ENCODE measurements at regions not wholly inside any gene's neighbourhood (a gene's known extent, or its start where the extent isn't known, plus 50 kb on each side); places are given as distances from the start of the nearest gene placed in this dataset.
"Not testable (repeated sequence)": the region's sequence is repeated elsewhere in the genome, so short reads cannot be mapped to it uniquely, and the experiment has no call there.

DNA sequence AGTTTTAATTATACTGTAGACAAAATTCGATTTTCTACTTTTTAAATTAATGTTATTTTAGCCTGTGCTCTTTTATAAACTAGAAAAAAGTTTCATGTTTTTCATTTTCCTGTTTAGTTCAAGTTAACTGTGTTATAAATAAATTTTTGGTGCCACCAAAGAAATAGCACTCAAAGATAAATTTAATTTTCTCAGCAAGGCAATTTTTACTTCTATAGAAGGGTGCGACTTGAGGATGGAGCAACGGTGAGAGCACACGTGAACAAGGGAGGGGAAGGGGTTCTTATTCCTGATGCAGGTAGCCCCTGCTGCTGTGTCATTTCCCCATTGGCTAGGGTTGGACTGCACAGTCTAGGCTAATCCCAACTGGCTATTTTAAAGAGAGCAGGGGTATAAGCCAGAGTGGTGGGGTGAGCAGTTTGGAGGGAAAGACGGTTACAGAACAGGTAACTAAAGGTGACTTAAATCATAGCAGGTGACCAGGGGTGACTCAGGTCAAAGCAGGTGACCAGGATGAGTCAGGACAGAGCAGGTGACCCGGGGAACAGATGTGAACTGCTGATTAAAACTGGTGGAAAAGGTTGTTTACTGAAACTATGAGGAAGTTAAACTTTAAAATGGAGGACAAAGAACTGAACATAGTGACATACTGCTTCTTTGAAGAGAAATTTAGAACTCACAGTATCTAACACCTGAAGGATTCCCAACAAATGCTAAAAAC is 104.6 kb upstream of the GPBP1 start:
- no peak for DNase-seq

DNA sequence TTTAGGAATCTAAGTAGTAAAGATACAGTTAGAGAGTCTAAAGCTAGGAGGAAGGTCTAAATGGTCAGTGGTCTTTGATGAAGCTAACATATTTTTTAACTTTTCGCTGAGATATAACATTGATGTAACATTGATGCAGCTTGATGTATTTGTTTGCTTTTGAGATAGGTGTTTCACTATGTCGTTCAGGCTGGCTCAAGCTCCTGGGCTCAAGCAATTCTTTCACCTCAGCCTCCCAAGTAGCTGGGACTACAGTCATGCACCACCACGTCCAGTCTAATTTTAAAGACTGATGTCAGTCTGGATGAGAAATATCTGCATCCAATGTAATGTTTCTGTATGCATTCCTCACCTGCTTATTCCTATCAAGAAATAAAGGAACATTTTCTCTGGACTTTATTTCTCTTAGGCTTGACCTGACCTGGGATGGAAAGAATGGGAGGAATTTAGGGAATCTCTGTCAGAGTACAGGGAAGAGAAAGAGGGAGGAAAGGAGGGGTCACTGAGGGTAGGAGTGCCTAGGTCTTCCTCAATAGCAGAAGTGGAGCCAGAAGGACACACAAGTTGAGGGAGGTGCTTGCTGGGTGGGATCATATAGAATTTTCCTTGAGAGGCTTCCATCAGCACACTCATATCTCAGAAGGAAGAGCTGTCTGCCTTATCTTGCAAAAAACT is 101.5 kb upstream of the GPBP1 start:
- no peak for DNase-seq

DNA sequence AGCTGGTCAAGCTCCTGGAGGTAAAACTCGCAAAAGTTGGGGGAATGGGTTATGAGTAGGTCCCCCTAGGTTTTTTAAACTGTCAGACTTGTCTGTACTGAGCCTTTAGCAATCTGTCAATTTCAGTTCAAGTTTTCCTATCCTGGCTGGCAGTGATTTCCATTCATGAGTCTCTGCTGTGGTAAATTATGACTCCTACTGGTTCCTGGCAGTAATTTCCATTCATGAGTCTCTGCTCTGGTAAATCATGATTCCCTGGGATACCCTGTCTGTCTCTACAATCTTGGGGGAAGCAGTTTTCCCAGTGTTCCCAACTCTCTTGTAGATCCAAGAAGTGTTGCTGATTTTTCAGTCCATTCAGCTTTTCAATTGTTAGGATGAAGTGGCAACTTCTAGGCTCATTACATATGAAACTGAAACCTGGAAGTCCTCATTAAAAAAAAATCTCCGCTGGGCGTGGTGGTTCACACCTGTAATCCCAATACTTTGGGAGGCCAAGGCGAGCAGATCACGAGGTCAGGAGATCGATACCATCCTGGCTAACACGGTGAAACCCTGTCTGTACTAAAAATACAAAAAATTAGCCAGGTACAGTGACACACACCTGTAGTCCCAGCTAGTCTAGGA is 91.3 kb upstream of the GPBP1 start:
- peak; percentile 20 for DNase-seq

DNA sequence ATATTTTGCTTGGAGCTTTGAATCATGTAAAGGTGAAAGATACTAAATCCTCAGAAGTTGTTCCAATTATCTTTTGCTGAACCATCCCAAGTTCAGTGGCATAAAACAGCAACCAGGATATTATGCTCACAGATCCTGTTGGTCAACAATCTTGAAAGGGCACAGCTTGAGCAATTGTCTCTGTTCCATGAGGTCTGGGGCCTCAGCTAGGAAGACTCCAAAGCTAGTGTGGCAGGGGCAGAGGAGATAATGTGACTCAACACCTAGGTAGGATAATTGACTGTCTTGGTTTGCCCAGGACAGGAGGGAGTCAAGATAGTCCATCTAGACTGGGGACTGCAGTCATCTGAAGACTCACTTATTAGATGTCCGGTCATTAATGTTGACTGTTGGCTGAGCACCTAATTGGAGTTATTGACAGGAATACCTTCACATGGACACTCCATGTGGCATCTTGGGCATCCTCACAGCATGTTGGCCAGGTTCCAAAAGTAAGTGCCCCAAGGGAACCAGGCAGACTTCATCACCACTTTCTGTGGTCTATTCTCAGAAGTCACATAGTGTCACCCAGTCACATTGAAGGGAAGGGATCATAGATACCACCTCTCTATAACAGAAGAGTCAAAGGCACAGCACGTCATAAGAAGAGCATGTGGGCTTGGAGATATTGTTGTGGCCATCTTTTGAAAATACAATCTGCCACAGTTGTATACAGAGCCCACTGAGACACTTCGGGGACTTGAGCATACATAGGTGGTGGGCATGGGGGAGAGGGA is 88.4 kb upstream of the GPBP1 start:
- DNase-seq = peak; percentile 33

DNA sequence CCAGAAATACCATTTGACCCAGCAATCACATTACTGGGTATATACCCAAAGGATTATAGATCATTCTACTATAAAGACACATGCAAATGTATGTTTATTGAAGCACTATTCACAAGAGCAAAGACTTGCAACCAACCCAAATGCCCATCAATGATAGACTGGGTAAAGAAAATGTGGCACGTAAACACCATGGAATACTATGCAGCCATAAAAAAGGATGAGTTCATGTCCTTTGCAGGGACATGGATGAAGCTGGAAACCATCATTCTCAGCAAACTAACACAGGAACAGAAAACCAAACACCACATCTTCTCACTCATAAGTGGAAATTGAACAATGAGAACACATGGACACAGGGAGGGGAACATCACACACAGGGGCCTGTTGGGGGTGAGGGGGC is 85.9 kb upstream of the GPBP1 start:
- DNase-seq = not testable (repeated sequence)

DNA sequence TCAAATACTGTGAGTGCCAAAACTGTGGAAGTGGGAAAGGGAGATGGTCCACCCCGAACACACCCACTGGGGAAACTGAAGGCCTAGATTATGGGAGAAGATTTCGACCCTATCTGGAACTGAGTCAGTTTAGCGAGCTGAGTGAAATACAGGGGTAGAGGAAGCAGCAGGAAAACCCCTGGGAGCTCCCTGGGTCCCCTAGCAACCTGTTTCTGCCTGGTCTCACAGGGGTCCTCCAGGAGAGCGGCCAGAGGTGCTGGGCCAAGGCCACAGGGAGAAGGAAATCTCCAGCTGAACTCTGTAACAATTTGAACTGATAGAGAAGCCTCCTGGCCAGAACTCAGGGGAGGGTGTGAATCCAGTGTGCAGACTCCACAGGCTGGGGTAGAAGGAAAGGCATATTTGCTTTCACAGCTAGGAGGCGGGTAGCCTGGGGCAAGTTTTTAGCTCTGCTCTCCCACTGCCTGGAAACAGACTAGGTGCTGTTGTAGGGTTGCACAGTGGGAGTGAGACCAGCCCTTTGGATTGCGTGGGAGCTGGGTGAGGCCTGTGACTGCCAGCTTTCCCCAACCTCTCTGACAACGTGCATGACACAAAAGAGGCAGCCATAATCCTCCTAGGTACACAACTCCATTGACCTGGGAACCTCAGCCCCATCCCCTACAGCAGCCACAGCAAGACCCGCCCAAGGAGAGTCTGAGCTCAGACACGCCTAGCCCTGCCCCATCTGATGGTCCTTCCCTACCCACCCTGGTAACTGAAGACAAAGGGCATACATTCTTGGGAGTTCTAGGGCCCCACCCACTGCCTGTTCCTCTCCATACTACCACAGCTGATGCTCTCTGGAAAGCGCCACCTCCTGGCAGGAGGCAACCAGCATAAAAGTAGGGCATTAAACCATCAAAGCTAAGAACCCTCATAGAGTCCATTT is 78.8 kb upstream of the GPBP1 start:
- DNase-seq = peak; percentile 71

DNA sequence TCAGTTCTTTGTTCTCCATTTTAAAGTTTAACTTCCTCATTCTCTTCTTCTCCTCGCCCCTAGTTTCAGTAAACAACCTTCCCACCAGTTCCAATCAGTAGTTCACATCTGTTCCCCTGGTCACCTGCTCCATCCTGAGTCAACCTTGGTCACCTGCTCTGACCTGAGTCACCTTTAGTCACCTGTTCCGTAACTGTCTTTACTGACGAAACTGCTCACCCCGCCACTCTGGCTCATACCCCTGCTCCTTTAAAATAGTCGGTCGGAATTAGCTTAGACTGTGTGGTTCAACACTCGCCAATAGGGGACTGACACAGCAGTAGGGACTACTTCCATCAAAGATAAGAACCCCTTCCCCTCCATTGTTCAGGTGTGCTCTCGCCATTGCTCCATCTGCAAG is 76.3 kb upstream of the GPBP1 start:
- no peak for DNase-seq

DNA sequence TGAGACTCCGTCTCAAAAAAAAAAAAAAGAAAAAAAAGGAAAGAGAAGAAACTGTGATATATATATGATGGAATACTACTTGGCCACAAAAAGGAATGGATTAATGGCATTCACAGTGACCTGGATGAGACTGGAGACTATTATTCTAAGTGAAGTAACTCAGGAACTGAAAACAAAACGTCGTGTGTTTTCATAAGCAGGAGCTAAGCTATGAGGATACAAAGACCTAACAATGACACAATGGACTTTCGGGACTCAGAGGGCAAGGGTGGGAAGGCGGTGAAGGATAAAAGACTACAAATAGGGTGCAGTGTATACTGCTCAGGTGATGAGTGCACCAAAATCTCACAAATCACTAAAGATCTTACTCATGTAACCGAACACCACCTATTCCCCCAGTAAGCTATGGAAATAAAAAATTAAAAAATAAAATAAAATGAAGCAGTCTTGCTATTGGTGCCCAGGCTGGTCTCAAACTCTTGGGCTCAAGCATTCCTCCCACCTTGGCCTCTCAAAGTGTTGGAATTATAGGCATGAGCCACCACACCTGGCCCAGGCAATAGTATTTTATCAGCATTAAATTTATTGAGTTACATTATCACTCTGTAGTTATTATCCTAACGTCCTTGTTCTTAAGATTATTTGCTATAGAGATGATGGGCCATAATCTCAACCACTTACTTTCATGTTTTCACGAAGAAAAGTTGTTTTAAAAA is 71.5 kb upstream of the GPBP1 start:
- DNase-seq = no peak

DNA sequence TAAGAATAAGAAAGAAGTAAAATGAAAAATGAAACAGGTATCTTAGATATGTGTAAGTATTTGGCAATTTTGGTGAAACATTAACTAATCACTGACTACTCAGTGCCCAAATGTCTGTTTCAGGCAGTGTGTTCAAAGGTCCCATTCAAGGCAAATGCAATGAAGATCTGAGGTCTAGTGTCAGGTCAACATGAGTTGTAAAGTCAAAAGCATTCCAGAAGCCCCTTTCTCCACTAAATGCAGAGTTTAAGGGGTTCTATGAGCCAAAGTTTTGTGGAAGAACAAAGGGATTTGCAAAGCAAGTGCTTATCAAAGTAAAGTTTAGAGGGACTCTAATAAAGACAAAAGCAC is 71.0 kb upstream of the GPBP1 start:
- DNase-seq = no peak

DNA sequence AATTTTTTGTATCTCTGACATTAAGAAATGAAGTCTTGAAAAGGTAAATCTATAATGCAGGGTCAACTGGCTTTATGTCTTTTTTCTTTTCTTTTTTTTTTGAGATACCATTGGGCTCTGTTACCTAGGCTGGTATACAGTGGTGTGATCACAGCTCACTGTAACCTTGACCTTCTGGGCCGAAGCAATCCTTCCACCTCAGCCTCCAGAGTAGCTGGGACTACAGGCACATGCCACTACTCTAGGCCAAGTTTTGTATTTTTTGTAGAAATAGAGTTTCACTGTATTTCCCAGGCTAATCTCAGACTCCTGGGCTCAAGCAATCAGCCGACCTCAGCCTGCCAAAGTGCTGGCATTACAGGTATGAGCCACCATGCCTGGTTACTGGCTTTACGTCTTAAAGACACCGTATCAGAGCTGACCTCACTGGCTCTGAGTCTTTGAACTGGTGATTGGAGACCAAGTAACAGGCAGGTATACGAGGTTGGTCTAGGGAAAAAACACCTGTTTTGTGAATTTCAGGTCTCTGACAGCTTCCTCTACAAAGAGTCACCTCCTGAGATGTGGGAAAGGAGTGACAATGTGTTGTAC is 70.4 kb upstream of the GPBP1 start:
- DNase-seq = no peak

DNA sequence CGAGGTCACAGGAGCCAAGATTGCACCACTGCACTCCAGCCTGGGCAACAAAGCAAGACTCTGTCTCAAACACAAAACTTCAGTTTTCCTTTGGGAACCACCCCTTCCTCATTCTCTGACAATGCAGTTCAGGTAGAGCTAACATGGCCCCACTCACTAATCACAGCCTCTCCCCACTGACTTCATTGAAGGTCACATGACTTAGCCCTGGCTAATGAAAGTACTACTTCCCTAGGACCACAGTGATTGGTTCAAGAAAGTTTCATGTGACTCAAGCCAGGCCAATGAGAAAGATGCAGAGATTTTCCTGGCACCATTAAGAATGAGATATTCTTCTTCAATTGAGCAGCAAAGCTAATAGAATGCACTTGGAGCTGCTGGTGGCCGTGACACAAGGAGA is 67.2 kb upstream of the GPBP1 start:
- DNase-seq = no peak

DNA sequence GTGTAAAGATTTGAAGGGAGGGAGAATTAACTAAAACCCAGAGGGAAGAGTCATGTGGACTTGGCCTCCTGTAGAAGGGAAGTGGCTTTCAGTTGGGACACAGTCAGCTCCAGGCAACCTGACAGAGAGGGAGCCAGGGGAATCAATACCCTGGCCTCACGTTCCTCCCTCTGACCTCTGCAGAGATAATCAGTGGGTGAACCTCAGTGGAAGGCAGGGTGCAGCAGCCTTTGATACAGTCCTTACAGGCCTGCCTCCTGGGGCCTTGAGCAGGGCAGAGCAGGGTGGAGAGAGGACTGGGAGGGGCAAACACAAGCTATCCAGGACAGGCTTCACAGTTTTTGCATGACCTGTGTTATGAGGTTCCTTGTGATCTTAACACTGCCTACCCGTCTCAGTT is 61.9 kb upstream of the GPBP1 start:
- DNase-seq = peak; percentile 14

DNA sequence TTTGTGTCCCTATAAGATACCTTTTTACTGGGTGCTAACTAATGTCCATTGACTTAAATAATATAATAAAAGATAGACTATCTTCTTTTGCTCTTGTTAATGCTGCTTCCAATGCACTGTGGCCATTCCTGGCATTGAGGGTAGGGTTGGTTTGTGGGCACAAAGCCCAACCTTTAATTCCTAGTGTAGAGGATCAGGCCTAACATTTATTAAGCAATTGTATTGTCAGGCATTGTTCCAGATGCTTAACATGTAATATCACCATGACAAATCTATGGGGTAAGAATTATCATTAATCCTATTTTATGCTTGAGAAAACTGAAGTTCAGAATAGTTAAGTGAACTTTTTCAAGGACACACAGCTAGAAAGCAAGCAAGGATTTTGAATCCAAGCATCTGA is 60.4 kb upstream of the GPBP1 start:
- no peak for DNase-seq

DNA sequence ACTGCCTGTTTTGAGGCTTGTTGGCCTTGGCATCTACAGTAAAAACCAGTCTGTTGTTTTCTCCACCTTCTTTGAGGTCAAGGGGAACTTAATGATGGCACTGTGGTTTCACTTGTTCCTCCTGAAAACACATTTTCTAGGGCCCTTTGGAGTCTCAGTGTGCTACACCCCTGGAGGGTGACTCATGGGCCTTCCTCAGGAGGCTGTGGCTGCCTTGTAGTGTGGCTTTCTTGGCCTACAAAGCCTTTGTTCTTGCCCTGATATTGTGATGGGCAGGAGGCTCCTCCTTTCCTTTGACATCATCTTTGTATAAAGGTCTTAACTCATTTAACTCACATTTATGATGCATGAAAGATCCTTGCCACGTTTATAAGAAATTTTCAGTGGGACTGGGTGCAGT is 56.3 kb upstream of the GPBP1 start:
- DNase-seq = peak; percentile 55

DNA sequence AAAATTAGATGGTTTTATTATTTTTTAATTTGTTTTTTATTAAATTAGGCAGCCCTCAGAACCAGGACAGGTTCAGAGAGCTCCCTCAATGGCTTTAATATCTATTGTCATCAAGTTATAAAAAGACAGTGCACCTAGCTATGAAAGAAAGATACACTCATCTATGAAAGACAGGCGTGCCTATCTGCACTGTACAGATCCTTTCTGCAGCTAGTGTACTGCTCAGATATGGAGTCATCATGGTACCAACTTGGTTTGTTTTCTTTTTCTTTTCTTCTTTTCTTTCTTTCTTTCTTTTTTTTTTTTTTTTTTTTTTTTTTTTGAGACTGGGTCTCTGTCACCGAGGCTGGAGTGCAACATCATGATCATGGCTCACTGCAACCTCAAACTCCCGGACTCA is 54.8 kb upstream of the GPBP1 start:
- DNase-seq = peak; percentile 92

DNA sequence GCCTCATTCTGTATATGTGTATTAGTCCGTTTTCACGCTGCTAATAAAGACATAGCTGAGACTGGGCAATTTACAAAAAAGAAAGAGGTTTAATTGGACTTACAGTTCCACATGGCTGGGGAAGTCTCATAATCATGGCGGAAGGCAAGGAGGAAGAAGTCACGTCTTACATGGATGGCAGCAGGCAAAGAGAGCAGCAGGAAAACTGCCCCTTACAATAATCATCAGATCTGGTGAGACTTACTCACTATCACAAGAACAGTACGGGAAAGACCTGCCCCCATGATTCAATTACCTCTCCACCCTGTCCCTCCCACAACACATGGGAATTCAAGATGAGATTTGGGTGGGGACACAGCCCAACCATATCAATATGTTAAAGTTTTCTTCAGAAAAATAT is 49.8 kb upstream of the GPBP1 start:
- DNase-seq = no peak

All from hematopoietic multipotent progenitor cell treated with erythropoietin and hydrocortisone succinate and interleukin-3 and kit ligand, for 8 days (in vitro differentiated cells).